OCI-LY3 (cell line): ENCODE measurements at regions not wholly inside any gene's neighbourhood (a gene's known extent, or its start where the extent isn't known, plus 50 kb on each side); places are given as distances from the start of the nearest gene placed in this dataset.

ENCODE experiments used
- H2AFZ ChIP-seq: fragments of 200-600, 300-600 bp; shearing (Covaris generic); 2 replicates; pipeline ENCODE4 v1.6.0; 2014; ENCODE audit warnings: antibody characterized with exemption, low read depth, low read length
- H3K27ac ChIP-seq: fragments of 200-600, 300-600 bp; sonication (generic); 2 replicates; pipeline ENCODE4 v1.5.1; 2014; ENCODE audit warnings: mild to moderate bottlenecking, low read length, moderate library complexity, mixed read lengths
- H3K27me3 ChIP-seq: fragments of 200-600, 300-600 bp; sonication (generic); 2 replicates; pipeline ENCODE4 v1.6.1; 2014; ENCODE audit warnings: low read depth, low read length, mixed read lengths
- H3K36me3 ChIP-seq: fragments of 200-600, 300-600 bp; sonication (generic); replicated peaks from 2 replicates; pipeline ENCODE3; 2014; ENCODE audit warnings: low read depth, low read length, mixed read lengths
- H3K4me1 ChIP-seq: fragments of 300-600, 200-600 bp; sonication (generic); 2 replicates; pipeline ENCODE4 v1.6.1; 2014; ENCODE audit warnings: low read length, mixed read lengths
- H3K4me2 ChIP-seq: fragments of 200-600, 300-600 bp; sonication (generic); 2 replicates; pipeline ENCODE4 v1.6.1; 2014; ENCODE audit warnings: low read length, mixed read lengths
- H3K4me3 ChIP-seq: fragments of 300-600, 200-600 bp; sonication (generic); 2 replicates; pipeline ENCODE4 v1.5.1; 2014; ENCODE audit warnings: antibody characterized with exemption, mild to moderate bottlenecking, low read length, moderate library complexity
- H3K79me2 ChIP-seq: fragments of 300-600, 200-600 bp; shearing (Covaris generic); 2 replicates; pipeline ENCODE4 v1.6.1; 2014; ENCODE audit warnings: mild to moderate bottlenecking, low read length, mixed read lengths
- H3K9ac ChIP-seq: fragments of 300-600, 200-600 bp; shearing (Covaris generic); 2 replicates; pipeline ENCODE4 v1.6.0; 2014; ENCODE audit warnings: mild to moderate bottlenecking, low read length, moderate library complexity
- H3K9me3 ChIP-seq: fragments of 200-600, 300-600 bp; shearing (Covaris generic); 2 replicates; pipeline ENCODE4 v1.6.1; 2014; ENCODE audit warnings: low read length, mixed read lengths; ENCODE audit not compliant: insufficient read depth
- H4K20me1 ChIP-seq: fragments of 200-600, 300-600 bp; sonication (generic); 2 replicates; pipeline ENCODE4 v1.6.1; 2016; ENCODE audit warnings: low read length, mixed read lengths; ENCODE audit not compliant: insufficient read depth
- CTCF ChIP-seq: fragments of 200-600, 300-600 bp; sonication (generic); IDR thresholded peaks from 2 replicates; pipeline ENCODE4 v1.5.1; 2014; ENCODE audit warnings: antibody characterized with exemption, low read length, low read depth
- EZH2phosphoT487 ChIP-seq: fragments of 200-600 bp; shearing (Covaris generic); IDR thresholded peaks from 2 replicates; pipeline ENCODE4 v1.6.1; 2018; ENCODE audit warnings: antibody characterized with exemption, mixed run types, low read depth

DNA sequence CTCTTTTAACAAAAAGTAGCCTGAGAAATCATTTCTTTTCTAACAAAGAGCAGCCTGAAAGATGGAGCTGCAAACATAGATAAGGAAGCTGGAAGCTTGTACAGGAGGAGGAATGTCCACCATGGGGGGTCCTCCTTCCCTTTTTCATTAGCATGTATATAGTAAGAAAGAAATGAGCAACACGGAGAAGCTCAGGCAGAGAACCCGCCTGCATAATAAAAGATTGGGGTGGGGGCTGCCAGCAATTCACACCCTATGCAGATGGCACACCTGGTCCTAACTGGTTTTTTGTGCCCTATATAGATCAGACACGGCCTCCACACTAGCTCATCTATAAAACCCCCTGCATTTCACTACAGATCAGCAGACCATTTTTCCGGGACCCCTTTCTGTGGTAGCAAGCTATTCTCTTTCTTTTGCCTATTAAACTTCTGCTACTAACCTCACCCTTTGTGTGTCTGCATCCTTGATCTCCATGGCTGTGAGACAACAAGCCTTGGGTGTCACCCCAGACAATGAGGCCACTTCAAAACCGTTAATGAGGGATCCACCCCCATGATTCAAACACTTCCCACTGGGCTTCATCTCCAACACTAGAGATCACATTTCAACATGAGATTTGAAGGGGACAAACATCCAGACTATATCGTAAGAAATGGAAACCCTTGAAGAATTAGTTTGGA, 167.5 kb upstream of the FREM2 start:
- H3K27me3 ChIP-seq: no peaks in the 10 kb centered on the region
- H3K4me2 ChIP-seq: no peak overlapping the region
- no peak overlapping the region for H3K9ac ChIP-seq
- H3K79me2 ChIP-seq: no peaks in the 10 kb centered on the region
- peaks cover 19% of the 10 kb centered on the region for H3K4me1 ChIP-seq
- H3K36me3 ChIP-seq: no peaks in the 10 kb centered on the region
- H2AFZ ChIP-seq: no peak overlapping the region
- H3K4me3 ChIP-seq: no peak overlapping the region
- no peaks in the 10 kb centered on the region for H3K9me3 ChIP-seq
- H4K20me1 ChIP-seq: no peaks in the 10 kb centered on the region
- TF ChIP-seq CTCF (no peak), EZH2phosphoT487 (no peak)
- H3K27ac ChIP-seq: no peak overlapping the region

- H3K36me3 ChIP-seq: no peaks in the 10 kb centered on the region
- H3K9me3 ChIP-seq: no peaks in the 10 kb centered on the region
- H3K4me3 ChIP-seq: no peak overlapping the region
- H4K20me1 ChIP-seq: no peaks in the 10 kb centered on the region
- TF ChIP-seq EZH2phosphoT487 (no peak), CTCF (no peak)
- no peak overlapping the region for H2AFZ ChIP-seq
- H3K4me1 ChIP-seq: peaks cover 19% of the 10 kb centered on the region
- no peak overlapping the region for H3K9ac ChIP-seq
- no peaks in the 10 kb centered on the region for H3K79me2 ChIP-seq
- H3K27me3 ChIP-seq: no peaks in the 10 kb centered on the region
- no peak overlapping the region for H3K27ac ChIP-seq
- no peak overlapping the region for H3K4me2 ChIP-seq
These were observed 166.8 kb upstream of the FREM2 start for GRCh38 chr13:38520041-38520440.

- Histone ChIP-seq H3K9ac (no peak overlapping the region), H2AFZ (no peak overlapping the region), H3K36me3 (no peaks in the 10 kb centered on the region), H4K20me1 (no peaks in the 10 kb centered on the region), H3K27me3 (peaks cover 3% of the 10 kb centered on the region; the same call in 1 of the 2 replicates), H3K27ac (no peak overlapping the region), H3K79me2 (no peaks in the 10 kb centered on the region), H3K4me2 (no peak overlapping the region), H3K4me1 (peaks cover 10% of the 10 kb centered on the region), H3K9me3 (no peaks in the 10 kb centered on the region), H3K4me3 (no peak overlapping the region)
- TF ChIP-seq EZH2phosphoT487: no peak
These were observed 159.7 kb upstream of the FREM2 start for GRCh38 chr13:38527140-38527539.

DNA sequence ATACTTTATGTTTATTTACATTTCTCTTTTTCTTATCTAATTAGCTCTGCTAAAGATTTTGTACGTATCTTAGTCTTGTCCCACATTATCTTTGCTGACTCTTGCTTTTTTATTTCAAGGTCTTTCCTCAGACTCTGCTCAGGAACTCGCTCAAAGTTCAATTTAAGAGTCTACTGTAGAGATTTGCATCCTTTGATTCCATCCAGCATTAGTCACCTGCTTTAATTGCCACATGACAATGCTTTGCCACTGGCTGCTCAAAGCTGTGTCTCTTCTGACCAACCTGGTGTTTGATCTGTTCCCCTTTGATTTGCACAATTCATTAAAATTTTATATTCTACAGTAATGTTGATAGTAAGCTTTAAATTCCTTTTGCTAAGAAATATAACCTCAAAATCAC, 157.9 kb upstream of the FREM2 start:
- H3K9me3 ChIP-seq: no peaks in the 10 kb centered on the region
- no peak overlapping the region for H3K27ac ChIP-seq
- TF ChIP-seq EZH2phosphoT487 (no peak), CTCF (no peak)

More for the DNA sequence above, 157.9 kb upstream of the FREM2 start:
- H3K4me2 ChIP-seq: no peak overlapping the region
- H2AFZ ChIP-seq: no peak overlapping the region
- H3K79me2 ChIP-seq: no peaks in the 10 kb centered on the region
- no peaks in the 10 kb centered on the region for H4K20me1 ChIP-seq
- H3K36me3 ChIP-seq: no peaks in the 10 kb centered on the region
- peaks cover 3% of the 10 kb centered on the region; the same call in 1 of the 2 replicates for H3K27me3 ChIP-seq
- no peak overlapping the region for H3K4me3 ChIP-seq
- H3K9ac ChIP-seq: no peak overlapping the region
- H3K4me1 ChIP-seq: no peaks in the 10 kb centered on the region
